ENCODE measurements at regions not wholly inside any gene's neighbourhood (a gene's known extent, or its start where the extent isn't known, plus 50 kb on each side); places are given as distances from the start of the nearest gene placed in this dataset.

- TF ChIP-seq, protein P1, sequence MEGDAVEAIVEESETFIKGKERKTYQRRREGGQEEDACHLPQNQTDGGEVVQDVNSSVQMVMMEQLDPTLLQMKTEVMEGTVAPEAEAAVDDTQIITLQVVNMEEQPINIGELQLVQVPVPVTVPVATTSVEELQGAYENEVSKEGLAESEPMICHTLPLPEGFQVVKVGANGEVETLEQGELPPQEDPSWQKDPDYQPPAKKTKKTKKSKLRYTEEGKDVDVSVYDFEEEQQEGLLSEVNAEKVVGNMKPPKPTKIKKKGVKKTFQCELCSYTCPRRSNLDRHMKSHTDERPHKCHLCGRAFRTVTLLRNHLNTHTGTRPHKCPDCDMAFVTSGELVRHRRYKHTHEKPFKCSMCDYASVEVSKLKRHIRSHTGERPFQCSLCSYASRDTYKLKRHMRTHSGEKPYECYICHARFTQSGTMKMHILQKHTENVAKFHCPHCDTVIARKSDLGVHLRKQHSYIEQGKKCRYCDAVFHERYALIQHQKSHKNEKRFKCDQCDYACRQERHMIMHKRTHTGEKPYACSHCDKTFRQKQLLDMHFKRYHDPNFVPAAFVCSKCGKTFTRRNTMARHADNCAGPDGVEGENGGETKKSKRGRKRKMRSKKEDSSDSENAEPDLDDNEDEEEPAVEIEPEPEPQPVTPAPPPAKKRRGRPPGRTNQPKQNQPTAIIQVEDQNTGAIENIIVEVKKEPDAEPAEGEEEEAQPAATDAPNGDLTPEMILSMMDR (IDR thresholded peaks at IDR 0.05; ENCODE audit: borderline replicate concordance, extremely low read depth, low read length, poor library complexity, severe bottlenecking): no peak
- TF ChIP-seq EZH2 (IDR thresholded peaks at IDR 0.05; ENCODE audit: borderline replicate concordance, low read depth, low read length, severe bottlenecking): no peak
Measured at GRCh38 chr9:91039835-91040140, 238.2 kb downstream of the SYK start.

All from DND-41 (cell line).